Testis (tissue), 2 donors: ENCODE measurements at regions not wholly inside any gene's neighbourhood (a gene's known extent, or its start where the extent isn't known, plus 50 kb on each side); places are given as distances from the start of the nearest gene placed in this dataset.

Experiments
- DNase-seq: peaks from one replicate; pipeline ENCODE4 v3.0.0-alpha.2; 2019
- H3K27ac ChIP-seq, 2 donors: fragments of 200-600 bp; sonication (generic); one replicate each; pipeline ENCODE4 v1.5.1; 2019
- H3K27me3 ChIP-seq: fragments of 200-600 bp; sonication (generic); one replicate; pipeline ENCODE4 v1.5.1; 2019
- H3K36me3 ChIP-seq: fragments of 200-600 bp; sonication (generic); one replicate; pipeline ENCODE4 v1.5.1; 2017; ENCODE audit warnings: low read depth; ENCODE audit errors: missing control alignments
- H3K4me1 ChIP-seq: fragments of 200-600 bp; sonication (generic); one replicate; pipeline ENCODE4 v1.5.1; 2019
- H3K4me3 ChIP-seq, 2 donors: fragments of 200-600 bp; sonication (generic); one replicate each; pipeline ENCODE4 v1.5.1; 2017 to 2019
- H3K9me3 ChIP-seq: fragments of 200-600 bp; sonication (generic); one replicate; pipeline ENCODE4 v1.5.1; 2017
- CTCF ChIP-seq, 3 experiments: fragments of 450-650 bp in 2 of 3; fragments of 200-600 bp in 1 of 3; sonication (generic) in 1 of 3; IDR thresholded peaks; one replicate each; pipeline ENCODE4 v1.5.1; 2016 to 2019; ENCODE audit warnings: antibody characterized with exemption in 3 of 3, mild to moderate bottlenecking in 2 of 3, moderate library complexity in 1 of 3
- POLR2A ChIP-seq: fragments of 450-650 bp; IDR thresholded peaks from one replicate; pipeline ENCODE4 v1.6.1; 2017; ENCODE audit warnings: antibody characterized with exemption, mild to moderate bottlenecking, moderate library complexity
- whole genome bisulfite sequencing, 2 donors: methylation state at CpG; one replicate each; pipeline ENCODE4 v1.1.5; 2018; 5-methylcytosine and 5-hydroxymethylcytosine counted together
- intact Hi-C: fragments of 100-400 bp; cut with DNase I; formaldehyde crosslinking; loops from one replicate; pipeline ENCODE4 v1.15.1; 2023; ENCODE audit warnings: low total_unique reads

- no peak overlapping the region for H3K27ac ChIP-seq
- intact Hi-C loops = no loop called here
- DNase-seq = no peak
- H3K4me1 ChIP-seq = no peaks in the 10 kb centered on the region
- 54 to 66% methylated on average over 7 of the region's 7 CpGs for WGBS, 2 donors
- H3K4me3 ChIP-seq = no peak overlapping the region
- H3K9me3 ChIP-seq = no peaks in the 10 kb centered on the region
- TF ChIP-seq POLR2A (no peak), CTCF (IDR thresholded peaks at IDR 0.05) (no peak)
- no peaks in the 10 kb centered on the region for H3K27me3 ChIP-seq
- H3K36me3 ChIP-seq = no peaks in the 10 kb centered on the region
Observed at GRCh38 chr22:47388331-47388730, 625.9 kb downstream of the TBC1D22A start.

- TF ChIP-seq POLR2A (no peak), CTCF (IDR thresholded peaks at IDR 0.05) (no peak)
- H3K4me1 ChIP-seq = no peaks in the 10 kb centered on the region
- H3K27me3 ChIP-seq = no peaks in the 10 kb centered on the region
- H3K27ac ChIP-seq = no peak overlapping the region
- H3K4me3 ChIP-seq = no peak overlapping the region
- H3K9me3 ChIP-seq = no peaks in the 10 kb centered on the region
- no peak for DNase-seq
- 85 to 87% methylated on average over 18 to 20 of the region's 20 CpGs for WGBS, 2 donors
- H3K36me3 ChIP-seq = no peaks in the 10 kb centered on the region
- intact Hi-C loops = no loop called here
Observed at GRCh38 chr22:47386812-47387510, 624.5 kb downstream of the TBC1D22A start.

- TF ChIP-seq CTCF (IDR thresholded peaks at IDR 0.05) = no peak
- no peak overlapping the region for H3K27ac ChIP-seq
- H3K36me3 ChIP-seq = no peaks in the 10 kb centered on the region
- H3K9me3 ChIP-seq = no peaks in the 10 kb centered on the region
- H3K4me3 ChIP-seq = no peak overlapping the region
- intact Hi-C loops = no loop called here
- H3K27me3 ChIP-seq = no peaks in the 10 kb centered on the region
- no peaks in the 10 kb centered on the region for H3K4me1 ChIP-seq
- DNase-seq = no peak
- WGBS, 2 donors = 86 to 88% methylated on average over 8 of the region's 8 CpGs
Observed at GRCh38 chr22:47384977-47385376, 622.5 kb downstream of the TBC1D22A start.

- DNase-seq = no peak
Observed at GRCh38 chr22:47382164-47382890, 619.9 kb downstream of the TBC1D22A start.

More at GRCh38 chr22:47382164-47382890, 619.9 kb downstream of the TBC1D22A start:
- Histone ChIP-seq H3K9me3 (no peaks in the 10 kb centered on the region), H3K27ac (no peak overlapping the region), H3K36me3 (no peaks in the 10 kb centered on the region), H3K27me3 (no peaks in the 10 kb centered on the region), H3K4me1 (no peaks in the 10 kb centered on the region), H3K4me3 (no peak overlapping the region)
- TF ChIP-seq POLR2A (no peak), CTCF (IDR thresholded peaks at IDR 0.05) (no peak)
- intact Hi-C loops = no loop called here
- 79 to 87% methylated on average over 7 of the region's 7 CpGs for WGBS, 2 donors
